Cerebellar cortex (tissue), 1 donor: ENCODE measurements at regions not wholly inside any gene's neighbourhood (a gene's known extent, or its start where the extent isn't known, plus 50 kb on each side); places are given as distances from the start of the nearest gene placed in this dataset.

Experiments used
- DNase-seq: peaks from one replicate; pipeline ENCODE4 v3.0.0-alpha.2; 2015; ENCODE audit warnings: low spot score

DNA sequence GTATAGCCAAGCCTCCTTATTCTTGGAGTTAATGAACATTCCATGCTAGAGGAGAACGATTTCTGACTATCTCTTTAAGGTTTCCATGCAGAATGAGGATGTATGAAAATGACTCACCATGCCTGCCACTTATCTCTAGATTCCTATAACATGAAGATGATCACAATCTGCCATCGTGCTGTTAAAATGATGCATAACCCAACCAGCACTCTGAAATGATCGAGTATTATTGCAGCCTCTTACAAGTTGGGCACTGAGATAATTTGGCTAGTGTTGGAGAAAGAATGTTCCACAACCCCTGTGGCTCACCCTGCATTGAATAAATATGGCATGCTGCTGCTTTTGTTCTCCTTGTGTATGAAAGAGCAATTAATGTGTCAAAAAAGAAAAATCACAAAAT lies 1143.6 kb upstream of the WWC1 start:
- DNase-seq: no peak

DNA sequence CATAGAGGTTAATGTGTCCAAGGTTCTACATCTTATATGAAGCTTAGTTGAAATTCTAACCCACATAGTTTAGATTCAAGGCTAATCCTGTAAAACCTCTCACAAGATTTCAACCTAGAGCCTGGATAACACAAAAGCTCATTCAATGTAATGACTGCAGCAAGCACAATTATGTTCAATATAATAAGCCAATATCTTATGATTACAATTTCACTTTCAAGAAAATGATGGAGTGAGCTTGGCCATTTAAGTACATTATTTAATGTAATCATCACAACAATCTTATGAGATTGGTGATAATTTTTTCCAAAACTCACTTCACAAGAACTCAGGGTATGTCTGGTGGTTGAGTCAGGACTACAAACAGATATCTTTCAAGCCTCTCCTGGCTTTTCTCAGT lies 1140.8 kb upstream of the WWC1 start:
- DNase-seq: no peak

- no peak for DNase-seq
These were observed 1138.9 kb upstream of the WWC1 start for GRCh38 chr5:167152561-167152960.

DNA sequence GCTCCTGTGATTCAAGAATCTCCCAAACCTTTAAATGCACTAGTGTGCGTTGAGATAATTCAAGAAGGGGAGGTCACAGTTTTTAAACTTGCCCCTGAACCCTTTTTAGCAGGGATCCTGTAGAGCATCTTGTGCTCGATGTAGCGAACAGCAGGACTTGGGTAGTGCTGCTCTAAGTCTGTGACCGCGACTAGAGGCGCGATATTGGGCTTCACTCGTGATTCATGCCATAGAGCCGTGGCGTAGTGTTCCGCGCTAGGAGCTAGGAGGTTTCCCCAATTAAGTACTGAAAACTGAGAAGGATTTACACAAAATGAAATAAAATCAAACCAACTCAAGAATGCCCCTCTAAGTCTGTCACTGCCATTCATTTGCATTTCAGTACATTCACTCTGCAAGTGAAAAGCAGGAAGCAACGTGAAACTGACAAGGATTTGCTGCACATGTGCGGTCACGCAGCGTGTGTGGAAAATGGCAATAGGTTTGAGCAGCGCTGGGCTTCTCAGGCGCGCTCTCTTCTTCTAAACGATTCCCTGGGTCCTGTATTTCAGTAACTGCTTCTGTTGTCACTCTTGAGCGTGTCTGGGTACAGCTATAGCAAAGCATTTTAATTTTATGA lies 1135.9 kb upstream of the WWC1 start:
- DNase-seq: no peak

DNA sequence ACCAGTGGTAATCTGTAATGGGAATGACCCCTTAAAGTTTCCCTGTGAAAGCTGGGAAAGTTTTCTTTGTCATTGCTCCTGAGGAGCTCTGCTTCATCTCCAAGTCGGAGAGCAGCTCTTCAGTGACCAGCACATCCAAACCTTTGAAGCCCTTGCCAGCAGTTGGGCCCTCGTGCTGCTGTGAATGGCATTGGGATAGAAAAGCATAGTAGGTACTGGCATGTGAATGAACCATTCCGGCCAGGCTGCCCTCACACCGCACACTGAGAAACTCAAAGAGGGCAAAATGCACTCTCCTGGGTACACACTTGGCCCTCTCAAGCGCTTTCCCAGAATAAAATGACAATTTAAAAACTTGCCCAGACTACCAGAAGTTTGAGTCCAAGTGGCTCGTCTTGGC lies 1135.0 kb upstream of the WWC1 start:
- no peak for DNase-seq

DNA sequence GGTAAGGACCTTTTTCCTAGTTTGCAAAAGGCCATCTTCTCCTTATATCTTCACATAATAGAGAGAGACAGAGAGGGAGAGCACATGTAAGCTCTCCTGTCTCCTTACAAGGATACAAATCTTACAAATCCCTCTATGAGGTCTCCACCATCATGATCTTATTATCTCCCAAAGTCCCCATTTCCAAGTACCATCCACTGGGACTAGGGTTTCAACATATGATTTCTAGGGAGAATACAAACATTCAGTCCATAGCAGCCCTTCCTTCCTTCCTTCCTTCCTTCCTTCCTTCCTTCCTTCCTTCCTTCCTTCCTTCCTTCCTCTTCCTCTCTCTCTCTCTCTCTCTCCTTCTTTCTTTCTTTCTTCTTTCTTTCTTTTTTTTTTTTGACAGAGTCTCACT lies 1132.9 kb upstream of the WWC1 start:
- no peak for DNase-seq

GRCh38 chr5:167160388-167160787 lies 1131.1 kb upstream of the WWC1 start:
- DNase-seq: no peak

- DNase-seq: no peak
These were observed 1124.7 kb upstream of the WWC1 start for GRCh38 chr5:167166696-167167095.

- no peak for DNase-seq
These were observed 1124.2 kb upstream of the WWC1 start for GRCh38 chr5:167167191-167167795.

- DNase-seq: no peak
These were observed 1122.5 kb upstream of the WWC1 start for GRCh38 chr5:167168971-167169370.

DNA sequence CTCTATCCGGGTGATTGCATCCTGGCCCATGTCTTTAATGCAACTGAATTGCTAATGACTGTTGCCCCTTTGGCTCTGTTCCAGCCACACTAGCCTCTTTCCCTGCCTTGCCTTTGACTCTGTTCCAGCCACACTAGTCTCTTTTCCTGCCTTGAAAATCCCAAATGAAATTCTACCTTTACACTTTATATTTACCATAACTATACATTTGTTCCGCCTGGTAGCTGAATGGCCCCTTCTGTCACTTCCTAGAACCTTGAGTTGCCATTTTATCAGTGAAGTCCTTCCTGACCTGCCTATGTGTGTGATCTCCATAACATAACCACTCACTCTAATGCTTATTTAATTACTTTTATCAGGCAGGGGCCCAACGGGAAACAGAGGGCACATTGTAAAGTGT lies 1120.4 kb upstream of the WWC1 start:
- DNase-seq: no peak

DNA sequence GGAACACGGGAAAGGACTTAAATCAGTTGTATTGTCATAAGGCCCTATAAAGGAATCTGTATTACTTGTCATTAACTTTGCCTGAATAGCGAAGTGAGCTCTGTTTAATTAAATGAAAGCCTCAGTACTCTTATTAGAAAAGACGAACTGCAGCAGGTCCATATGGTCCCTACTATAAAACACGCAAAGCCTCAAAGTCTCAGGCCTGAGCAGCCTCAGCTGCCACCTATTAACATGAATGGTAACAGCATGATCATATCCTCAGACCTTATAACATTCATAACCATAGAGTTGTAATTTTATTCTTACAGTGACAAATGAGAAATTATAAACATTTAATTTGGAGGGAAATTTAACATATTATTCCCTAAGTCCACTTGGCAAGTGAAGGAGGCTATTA lies 1113.7 kb upstream of the WWC1 start:
- no peak for DNase-seq

DNA sequence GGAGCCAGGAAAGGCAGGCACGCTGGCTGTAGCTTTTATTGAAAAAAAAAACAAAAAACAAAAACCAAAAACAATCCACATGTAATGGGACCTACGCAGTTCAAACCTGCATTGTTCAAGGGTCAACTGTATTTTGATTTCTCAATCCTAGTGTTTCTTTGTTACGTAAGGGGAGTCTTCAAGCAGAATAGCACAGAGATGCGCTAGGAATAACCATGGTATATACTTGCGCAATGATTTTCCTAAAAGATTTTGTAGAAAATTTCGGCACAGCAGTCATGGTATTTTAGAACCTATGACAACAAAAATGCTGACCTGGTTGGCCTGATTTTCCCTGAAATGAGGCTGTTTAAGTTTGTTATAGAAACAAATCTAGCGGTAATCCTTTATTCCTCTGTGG lies 1110.5 kb upstream of the WWC1 start:
- DNase-seq: no peak

- DNase-seq: no peak
These were observed 1085.6 kb upstream of the WWC1 start for GRCh38 chr5:167205881-167206280.

DNA sequence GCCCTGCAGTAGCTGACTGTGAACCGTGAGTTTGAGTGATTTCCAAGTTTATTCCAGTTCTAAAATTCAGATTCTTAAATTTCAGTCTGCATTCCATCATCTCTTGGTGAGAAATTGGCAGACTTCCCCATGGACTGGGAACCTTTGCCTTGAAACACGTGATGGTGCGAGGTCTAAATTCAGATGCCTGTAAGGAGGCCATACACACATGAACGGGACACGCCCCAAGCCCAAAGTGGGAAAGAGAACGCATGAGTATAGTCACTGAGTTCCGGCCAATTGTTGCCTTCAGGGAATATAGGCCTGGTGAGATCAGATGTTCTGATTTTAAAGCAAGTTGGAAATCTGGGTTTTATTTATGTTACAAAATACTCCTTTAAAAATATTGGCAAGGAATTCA lies 1084.4 kb upstream of the WWC1 start:
- no peak for DNase-seq

- no peak for DNase-seq
These were observed 1082.5 kb upstream of the WWC1 start for GRCh38 chr5:167208911-167209310.

- peak; percentile 18 for DNase-seq
These were observed 1074.2 kb upstream of the WWC1 start for GRCh38 chr5:167217097-167217743.

GRCh38 chr5:167219298-167219697 lies 1072.1 kb upstream of the WWC1 start:
- no peak for DNase-seq

- no peak for DNase-seq
These were observed 1065.1 kb upstream of the WWC1 start for GRCh38 chr5:167226386-167226785.

- DNase-seq: no peak
These were observed 1063.3 kb upstream of the WWC1 start for GRCh38 chr5:167228134-167228533.

DNA sequence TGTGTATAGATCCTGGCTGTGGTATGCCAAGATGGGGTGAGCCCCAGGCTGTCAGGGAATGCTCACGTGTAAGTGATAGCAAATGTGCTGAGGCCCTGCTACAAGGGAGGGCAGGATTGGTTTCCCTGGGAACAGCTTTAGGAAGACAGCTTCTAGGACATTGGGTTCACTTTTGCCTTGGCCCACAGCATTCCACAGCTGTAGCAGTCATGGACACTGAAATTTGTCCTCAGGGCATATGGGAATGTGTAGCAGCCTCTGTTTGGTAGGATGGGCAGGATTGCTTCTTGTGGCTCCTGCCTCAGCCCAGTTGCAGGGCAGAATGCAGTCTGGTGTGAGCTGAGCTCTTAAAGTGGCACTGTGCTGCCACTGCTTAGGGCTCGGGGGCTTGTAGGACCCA lies 1061.7 kb upstream of the WWC1 start:
- DNase-seq: no peak

GRCh38 chr5:167230414-167230813 lies 1061.0 kb upstream of the WWC1 start:
- no peak for DNase-seq

DNA sequence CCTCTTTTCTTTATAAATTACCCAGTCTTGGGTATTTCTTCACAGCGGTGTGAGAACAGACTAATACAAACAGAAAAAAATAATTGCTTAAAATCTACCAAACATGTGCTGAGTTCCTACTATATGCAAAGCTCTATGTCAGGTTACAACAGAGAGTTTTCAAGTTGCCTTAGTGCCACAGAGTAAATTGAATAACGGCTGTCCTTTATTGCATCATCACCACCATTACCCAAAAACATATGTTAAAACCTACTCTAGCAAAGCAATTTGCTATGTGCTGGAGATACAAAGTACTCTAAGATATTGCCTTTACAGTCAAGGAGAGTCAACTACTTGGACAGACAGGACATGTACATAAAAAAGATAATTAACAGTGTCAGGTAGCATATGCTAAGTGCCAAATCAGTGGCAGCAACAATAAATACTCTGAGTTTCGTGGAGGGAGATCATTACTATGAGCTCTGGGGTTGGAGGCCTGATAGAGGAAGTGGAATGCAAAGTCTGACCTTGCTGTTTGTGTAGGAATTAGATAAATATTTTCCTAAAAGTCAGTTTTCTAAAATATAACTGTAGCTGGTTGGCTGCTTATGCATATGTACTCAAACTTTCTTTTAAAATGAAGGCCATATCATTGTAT lies 1058.7 kb upstream of the WWC1 start:
- no peak for DNase-seq
